ENCODE measurements at regions not wholly inside any gene's neighbourhood (a gene's known extent, or its start where the extent isn't known, plus 50 kb on each side); places are given as distances from the start of the nearest gene placed in this dataset.

- intact Hi-C loops (cut with DNase I) = no loop called here
- no peak for DNase-seq (ENCODE audit: low spot score)
Measured at GRCh38 chr10:55353414-55353813, 552.4 kb upstream of the PCDH15 start.

DNA sequence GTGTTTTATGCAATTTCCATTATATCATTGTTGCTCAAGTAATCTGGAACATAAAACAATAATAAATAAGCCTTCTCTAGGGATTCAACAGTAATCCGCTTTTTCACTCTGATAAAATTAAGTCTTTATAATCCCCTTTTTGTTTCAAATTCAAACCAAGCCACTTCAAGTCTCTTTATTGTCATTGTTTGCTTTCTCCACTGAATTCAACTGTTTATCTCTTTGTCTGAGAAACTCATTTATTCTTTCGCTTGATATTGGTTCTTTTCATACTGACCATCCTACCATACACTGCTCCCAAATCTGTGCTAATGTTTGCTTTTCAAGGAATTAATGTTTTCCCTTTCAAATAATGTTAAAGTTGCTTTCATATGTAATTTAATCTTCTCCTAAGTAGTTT is 550.4 kb upstream of the PCDH15 start:
- DNase-seq (ENCODE audit: low spot score) = no peak
- intact Hi-C loops (cut with DNase I) = no loop called here

- intact Hi-C loops (cut with DNase I) = no loop called here
- DNase-seq (ENCODE audit: low spot score) = no peak
Measured at GRCh38 chr10:55348534-55348933, 547.5 kb upstream of the PCDH15 start.

DNA sequence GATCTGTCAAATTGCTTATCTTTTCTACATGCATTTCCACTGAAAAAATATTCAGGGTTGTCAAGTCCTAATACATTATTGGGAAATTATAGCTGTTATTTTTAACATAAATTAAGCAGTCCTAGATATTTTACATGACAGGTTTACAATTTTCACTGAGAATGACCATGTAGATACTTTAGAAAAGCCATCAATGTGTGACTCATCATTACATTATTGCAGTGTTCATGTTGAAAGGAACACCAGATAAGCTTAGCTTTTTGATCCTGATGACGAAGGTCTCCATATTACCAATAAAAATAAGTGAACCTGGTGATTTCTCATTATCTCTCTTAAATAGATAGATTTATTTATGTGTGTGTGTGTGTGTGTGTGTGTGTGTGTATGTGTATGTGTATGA is 529.5 kb upstream of the PCDH15 start:
- intact Hi-C loops (cut with DNase I) = no loop called here
- no peak for DNase-seq (ENCODE audit: low spot score)

DNA sequence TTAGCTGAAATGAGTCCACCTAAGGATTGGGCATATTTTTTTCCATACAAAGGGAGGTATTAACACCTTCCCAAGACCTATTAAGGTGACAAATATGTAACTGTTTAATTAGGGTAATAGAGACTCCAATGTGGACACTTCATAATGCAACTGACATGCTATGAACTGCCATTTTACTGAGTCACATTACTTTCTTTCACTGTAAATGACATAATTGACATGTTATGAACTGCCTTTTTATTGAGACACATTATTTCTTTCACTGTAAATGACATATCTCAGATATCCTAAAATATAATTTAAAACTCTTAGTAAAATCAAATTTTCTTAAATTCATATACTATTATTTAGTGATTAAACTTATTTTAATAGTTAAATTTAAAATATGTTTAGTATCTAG is 528.8 kb upstream of the PCDH15 start:
- DNase-seq (ENCODE audit: low spot score) = no peak
- intact Hi-C loops (cut with DNase I) = no loop called here

DNA sequence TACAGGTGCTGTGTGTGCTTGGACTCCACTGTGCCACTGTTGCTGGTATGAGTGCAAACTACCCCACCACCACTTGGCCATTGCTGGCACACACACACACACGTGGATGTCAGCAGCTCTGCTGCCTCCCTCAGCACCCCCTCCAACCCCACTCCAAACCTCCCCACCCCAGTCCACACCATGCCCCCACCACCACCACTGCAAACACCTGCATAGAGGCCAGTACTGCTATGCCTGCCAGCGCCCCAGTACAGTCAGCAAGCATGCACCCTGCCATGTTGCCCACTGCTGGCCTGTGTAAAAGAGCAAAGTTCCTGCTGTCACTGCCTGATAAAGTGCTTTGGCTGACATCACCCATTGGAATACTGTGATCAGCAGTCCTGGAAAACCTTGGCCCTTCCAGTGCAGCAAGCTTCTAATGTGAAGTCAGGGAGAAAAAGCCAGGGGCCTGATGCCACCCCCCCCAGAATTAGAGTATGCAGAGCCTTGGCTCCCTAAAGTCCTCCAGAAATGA is 519.2 kb upstream of the PCDH15 start:
- DNase-seq (ENCODE audit: low spot score) = peak; percentile 44

GRCh38 chr10:55311848-55312635 is 511.0 kb upstream of the PCDH15 start:
- intact Hi-C loops (cut with DNase I) = no loop called here
- DNase-seq (ENCODE audit: low spot score) = no peak

More for the DNA sequence above, 519.2 kb upstream of the PCDH15 start:
- intact Hi-C loops (cut with DNase I) = no loop called here

GRCh38 chr10:55310143-55310542 is 509.1 kb upstream of the PCDH15 start:
- no peak for DNase-seq (ENCODE audit: low spot score)
- intact Hi-C loops (cut with DNase I) = no loop called here

GRCh38 chr10:55305285-55305684 is 504.3 kb upstream of the PCDH15 start:
- intact Hi-C loops (cut with DNase I) = no loop called here
- DNase-seq (ENCODE audit: low spot score) = no peak

DNA sequence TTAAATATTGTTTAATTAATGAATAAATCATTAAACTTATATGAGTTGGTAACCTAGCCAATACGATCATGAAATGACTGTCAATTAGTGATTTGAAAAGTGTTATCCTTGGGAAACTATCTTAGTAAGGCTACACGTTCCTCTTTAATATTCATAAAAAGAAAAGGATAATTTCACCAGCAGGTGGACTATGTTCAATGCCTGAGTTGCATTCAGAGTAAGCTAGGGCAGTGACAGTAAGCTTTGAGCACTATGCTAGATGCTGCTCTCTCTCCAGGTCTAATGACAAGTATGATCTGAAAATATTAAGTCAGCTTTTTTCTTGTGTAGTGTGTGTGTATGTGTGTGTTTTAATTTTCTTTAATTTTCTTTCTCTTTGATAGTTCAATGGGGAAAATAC is 486.3 kb upstream of the PCDH15 start:
- intact Hi-C loops (cut with DNase I) = no loop called here
- DNase-seq (ENCODE audit: low spot score) = no peak

GRCh38 chr10:55283031-55283430 is 482.0 kb upstream of the PCDH15 start:
- no peak for DNase-seq (ENCODE audit: low spot score)
- intact Hi-C loops (cut with DNase I) = no loop called here

DNA sequence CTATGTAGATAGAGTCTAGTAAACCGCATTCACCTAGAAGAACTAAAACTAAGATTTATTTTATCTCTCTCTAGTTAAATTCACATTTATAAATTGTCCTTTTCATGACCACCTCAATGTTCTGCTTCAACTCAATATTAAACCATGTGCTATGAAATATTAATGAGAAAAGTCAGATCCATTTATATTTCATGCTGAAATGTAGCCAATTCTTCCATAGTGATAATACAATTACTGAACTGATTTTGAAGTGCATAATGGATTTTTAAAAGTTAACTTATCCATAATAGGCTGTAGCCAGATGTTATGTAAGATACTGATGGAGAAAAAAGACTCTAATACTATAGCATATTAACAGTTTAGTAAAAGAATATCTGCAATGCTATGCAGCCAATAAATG is 479.7 kb upstream of the PCDH15 start:
- no peak for DNase-seq (ENCODE audit: low spot score)
- intact Hi-C loops (cut with DNase I) = no loop called here

GRCh38 chr10:55277549-55277948 is 476.5 kb upstream of the PCDH15 start:
- DNase-seq (ENCODE audit: low spot score) = no peak
- intact Hi-C loops (cut with DNase I) = no loop called here

GRCh38 chr10:55274367-55274766 is 473.3 kb upstream of the PCDH15 start:
- DNase-seq (ENCODE audit: low spot score) = no peak
- intact Hi-C loops (cut with DNase I) = no loop called here

DNA sequence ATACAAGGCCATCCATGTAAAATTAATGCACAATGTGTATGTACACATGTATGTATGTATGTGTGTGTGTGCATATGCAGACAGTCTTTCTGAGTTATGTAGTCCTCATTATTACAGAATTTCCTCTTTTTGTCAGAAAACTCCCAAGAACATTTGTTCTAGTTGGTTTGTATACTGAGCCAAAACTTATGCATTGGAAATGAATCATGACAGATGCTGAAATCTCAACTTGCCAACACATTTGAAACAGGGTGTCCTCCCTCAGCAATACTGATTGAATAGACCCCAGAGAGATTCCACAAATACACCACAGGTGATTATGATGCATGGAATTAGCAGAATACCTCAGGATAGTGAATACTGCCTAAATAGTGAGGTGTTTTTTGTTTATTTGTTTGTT is 472.9 kb upstream of the PCDH15 start:
- intact Hi-C loops (cut with DNase I) = no loop called here
- DNase-seq (ENCODE audit: low spot score) = no peak

DNA sequence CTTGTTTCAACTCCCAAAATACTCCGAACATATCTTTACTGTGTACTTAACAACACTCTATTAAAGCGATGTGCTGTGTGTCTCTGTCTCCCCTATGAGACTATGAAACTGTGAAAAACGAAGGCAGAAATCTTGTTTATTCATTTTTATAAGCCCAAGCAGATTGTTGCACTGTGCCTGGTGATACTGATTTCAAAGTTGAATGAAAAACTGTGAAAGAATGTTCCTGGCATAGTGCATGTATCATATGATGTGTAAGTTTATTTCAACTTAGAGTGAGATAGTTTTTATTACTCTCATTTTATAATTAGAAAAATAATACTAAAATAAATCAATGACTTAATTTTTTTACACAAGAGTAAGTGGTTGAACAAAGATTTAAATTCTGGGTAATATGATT is 471.9 kb upstream of the PCDH15 start:
- DNase-seq (ENCODE audit: low spot score) = no peak
- intact Hi-C loops (cut with DNase I) = no loop called here

- intact Hi-C loops (cut with DNase I) = no loop called here
- DNase-seq (ENCODE audit: low spot score) = peak; percentile 26
Measured at GRCh38 chr10:55266797-55267196, 465.8 kb upstream of the PCDH15 start.

- intact Hi-C loops (cut with DNase I) = no loop called here
- DNase-seq (ENCODE audit: low spot score) = peak; percentile 37
Measured at GRCh38 chr10:55263327-55263726, 462.3 kb upstream of the PCDH15 start.

GRCh38 chr10:55242544-55242943 is 441.5 kb upstream of the PCDH15 start:
- intact Hi-C loops (cut with DNase I) = no loop called here
- DNase-seq (ENCODE audit: low spot score) = no peak

- no peak for DNase-seq (ENCODE audit: low spot score)
- intact Hi-C loops (cut with DNase I) = no loop called here
Measured at GRCh38 chr10:55237462-55237861, 436.4 kb upstream of the PCDH15 start.

- no peak for DNase-seq (ENCODE audit: low spot score)
- intact Hi-C loops (cut with DNase I) = no loop called here
Measured at GRCh38 chr10:55233505-55233904, 432.5 kb upstream of the PCDH15 start.

Measured in posterior vena cava (tissue), 2 donors.